Tongue (tissue), 1 donor: ENCODE measurements at regions not wholly inside any gene's neighbourhood (a gene's known extent, or its start where the extent isn't known, plus 50 kb on each side); places are given as distances from the start of the nearest gene placed in this dataset.
A peak's percentile ranks its signal among the peaks of the same experiment; 100 is the strongest.
"Not testable (repeated sequence)": the region's sequence is repeated elsewhere in the genome, so short reads cannot be mapped to it uniquely, and the experiment has no call there.

ENCODE experiments used
- DNase-seq: peaks from one replicate; pipeline ENCODE4 v3.0.0-alpha.2; 2015

DNA sequence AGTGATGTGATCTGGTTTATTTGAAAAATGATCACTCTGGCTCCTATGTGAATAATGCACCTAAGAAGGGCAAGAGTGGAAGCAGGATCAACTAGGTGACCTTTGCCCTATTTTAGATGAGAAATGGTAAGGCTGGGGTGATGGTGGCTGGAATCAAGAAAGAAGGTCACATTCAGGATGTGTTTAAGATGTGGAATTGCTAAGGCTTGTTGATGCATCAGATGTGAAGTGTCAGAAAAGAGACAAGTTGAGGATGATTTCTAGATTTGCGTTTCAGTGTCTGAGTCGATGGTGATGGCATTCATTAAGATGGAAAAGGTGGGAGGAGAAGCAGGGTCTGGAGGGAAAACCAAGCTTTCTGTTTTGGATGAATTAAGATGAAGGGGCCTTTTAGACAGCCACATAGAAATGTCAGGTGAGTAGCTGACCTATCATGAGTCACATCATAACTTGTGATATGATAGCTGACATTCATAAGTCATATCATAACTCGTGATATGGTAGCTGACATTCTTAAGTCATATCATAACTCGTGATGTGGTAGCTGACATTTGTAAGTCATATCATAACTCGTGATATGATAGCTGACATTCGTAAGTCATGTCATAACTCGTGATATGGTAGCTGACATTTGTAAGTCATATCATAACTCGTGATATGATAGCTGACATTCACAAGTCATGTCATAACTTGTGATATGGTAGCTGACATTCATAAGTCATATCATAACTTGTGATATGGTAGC lies 101.2 kb upstream of the SEC11C start:
- no peak for DNase-seq

DNA sequence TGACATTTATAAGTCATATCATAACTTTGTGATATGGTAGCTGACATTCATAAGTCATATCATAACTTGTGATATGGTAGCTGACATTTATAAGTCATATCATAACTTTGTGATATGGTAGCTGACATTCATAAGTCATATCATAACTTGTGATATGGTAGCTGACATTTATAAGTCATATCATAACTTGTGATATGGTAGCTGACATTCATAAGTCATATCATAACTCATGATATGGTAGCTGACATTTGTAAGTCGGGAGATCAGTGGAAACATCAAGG lies 100.7 kb upstream of the SEC11C start:
- not testable (repeated sequence) for DNase-seq

DNA sequence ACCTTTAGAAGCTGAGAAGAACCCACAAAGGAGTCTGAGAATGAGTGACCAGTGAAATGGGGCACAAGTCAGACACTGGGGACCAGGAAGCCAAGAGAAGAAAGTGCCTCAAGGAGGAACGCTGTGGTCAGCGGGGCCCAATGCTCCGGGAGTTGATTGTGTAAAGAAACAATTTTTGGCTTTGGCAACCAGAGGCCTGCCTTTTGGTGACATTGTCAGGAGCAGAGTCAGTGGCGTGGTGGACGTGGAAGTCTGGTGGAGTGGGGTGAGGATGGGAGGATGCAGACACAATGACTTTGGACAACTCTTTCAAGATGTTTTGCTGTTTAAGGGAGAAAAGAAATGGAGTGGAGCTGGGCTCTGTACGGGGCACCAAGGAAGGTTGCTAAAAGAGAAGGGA lies 100.2 kb upstream of the SEC11C start:
- DNase-seq = no peak

DNA sequence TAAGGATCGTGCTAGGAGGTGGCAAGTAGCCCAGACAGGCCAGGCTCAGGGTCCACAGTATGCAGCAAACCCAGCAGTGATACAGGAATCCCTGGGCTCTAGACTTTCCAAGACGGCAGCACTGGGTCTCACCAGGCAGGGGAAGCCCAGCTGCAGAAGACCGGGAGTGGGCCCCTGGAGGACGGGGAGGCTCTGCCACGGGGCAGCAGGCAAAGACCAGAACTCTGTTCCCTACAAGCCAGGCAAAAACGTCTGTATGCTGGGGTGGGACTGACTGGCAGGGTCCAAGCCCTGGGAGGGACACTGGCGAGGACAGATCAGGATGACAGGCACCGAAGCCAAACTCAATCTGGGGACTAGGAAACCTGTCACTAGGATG lies 98.9 kb upstream of the SEC11C start:
- no peak for DNase-seq

DNA sequence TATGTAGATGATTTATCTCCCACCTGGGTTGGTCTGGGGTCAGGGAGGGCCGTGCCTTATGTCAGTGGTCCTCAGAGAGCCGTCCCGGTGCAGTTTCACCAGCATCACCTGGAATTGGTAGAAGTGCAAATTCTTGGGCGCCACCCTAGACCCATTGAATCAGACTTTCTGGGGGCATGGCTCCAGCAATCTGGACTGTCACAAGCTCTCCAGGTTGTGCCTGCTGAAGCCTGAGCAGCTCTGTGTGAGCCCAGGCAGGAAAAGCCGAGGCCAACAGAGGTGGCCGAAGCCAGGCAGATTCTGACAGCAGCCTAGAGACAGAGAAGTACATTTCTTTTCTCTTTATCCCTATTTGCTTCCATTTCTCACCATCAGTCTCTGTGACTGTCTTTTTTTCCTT lies 98.4 kb upstream of the SEC11C start:
- no peak for DNase-seq

- DNase-seq = peak; percentile 62
These were observed 97.6 kb upstream of the SEC11C start for GRCh38 chr18:59041819-59042815.

DNA sequence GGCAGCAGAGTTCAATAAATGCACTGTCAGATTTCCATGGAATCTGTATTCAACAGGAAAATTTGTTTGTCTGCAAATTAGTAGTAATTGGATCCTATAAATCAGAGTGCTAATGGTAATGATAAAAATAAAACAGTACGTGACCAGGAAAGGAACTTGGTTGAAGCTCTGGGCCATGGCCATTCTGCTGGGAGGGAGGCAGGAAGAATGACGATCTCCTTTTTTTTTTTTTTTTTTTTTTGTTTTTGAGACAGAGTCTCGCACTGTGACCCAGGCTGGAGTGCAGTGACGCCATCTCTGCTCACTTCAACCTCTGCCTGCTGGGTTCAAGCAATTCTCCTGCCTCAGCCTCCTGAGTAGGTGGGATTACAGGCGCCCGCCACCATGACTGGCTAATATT lies 94.8 kb upstream of the SEC11C start:
- DNase-seq = no peak

DNA sequence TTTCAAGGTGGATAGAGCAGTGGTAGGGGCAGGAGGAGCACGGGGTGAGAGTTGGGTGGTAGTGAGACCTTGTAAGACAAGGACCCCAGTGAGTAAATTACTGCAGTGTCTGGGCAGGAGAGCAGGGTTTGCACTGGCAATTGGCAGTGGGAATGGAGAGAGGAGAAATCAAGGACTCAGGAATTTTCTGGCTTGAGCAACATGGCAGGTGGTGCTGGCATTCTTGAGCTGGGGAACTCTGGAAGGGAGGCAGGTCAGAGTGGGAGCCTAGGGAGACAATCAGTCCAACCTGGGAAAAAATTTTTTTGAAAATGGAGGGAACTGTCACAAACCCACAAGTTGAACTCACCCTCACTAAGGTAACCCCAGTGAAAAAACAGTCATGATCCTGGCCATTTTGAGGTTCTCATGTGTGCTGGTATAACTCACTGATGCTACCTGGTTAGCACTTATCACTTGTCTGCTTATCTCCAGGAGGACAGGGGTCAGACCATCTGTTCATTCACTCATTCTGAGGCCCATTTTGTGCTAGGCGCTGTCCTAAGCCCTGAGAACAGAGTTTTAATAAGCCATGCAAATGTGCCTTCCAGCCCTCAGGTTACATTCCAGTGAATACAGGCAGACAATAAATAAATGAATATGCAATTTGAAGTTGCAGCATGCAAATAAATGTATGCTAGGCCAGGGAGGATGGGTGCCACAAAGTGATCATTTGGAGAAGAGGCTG lies 92.2 kb upstream of the SEC11C start:
- DNase-seq = no peak

DNA sequence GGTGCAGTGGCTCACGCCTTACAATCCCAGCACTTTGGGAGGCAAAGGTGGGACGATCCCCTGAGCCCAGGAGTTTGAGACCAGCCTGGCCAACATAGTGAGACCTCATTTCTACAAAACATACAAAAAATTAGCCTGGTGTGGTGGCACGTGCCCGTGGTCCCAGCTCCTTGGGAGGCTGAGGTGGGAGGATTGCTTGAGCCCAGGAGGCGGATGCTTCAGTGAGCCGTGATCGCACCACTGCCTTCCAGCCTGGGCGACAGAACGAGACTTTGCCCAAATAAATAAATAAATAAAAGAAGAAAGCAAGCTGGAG lies 91.7 kb upstream of the SEC11C start:
- DNase-seq = no peak

DNA sequence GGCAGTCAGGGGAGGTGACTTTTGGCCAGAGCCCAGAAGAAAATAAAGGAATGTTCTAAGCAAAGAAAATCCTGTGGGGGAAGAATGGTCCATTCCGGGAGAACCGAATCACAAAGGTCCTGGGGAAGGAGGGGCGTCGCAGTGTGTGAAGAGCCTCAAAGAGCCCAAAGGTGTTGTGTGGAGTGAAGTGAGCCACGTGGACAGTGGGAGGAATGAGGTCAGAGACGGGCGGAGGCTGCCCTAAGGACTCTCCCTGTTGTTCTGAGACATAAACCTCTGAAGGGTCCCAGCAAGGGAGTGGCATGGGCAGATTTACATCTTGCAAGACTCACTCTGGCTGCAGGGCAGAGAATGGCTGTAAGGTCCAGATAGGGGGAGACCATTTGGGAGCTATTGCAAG lies 91.3 kb upstream of the SEC11C start:
- no peak for DNase-seq

DNA sequence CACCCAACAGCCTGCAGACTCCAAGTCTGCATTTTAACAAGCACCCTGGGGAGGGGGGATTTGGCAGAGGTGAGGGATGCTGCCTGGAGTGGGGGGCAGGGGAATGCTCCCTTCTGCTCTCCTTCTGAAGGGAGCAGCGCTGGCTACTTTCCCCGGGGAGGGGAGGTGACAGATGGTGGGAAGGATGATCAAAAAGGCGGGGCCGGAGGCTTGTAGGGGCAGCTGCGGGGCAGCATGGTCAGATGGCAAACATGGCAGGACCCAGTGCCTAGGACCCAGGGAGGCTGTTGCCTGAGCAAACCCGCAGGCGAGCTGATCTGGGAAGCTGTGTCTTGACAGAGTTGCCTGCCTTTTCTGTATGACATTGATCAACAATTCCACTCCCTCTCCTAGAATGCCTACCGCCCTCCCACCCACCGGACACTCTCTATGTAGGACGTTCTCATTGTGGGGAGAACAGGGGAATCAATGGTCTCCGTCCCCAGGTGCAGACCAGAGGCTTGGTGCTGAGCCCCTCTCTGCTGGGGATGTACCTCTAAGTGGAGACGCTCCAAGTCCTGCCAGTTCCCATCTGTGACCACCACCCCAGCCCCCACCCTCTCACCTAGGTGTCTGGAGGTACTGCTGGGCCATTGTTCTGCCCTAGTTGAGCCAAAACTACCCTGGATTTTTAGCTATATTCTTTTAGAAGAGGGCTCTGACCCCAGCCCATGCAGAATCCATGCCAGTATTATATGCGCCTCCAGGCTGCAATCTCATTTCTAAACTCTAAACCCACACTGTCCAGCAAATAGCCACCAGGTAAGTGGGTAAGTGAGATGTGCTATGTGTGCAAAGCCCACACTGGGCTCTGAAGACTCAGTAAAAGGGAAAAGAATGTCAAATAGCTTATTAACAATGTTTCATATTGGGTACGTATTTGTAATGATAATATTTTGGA lies 89.7 kb upstream of the SEC11C start:
- DNase-seq = peak; percentile 38

DNA sequence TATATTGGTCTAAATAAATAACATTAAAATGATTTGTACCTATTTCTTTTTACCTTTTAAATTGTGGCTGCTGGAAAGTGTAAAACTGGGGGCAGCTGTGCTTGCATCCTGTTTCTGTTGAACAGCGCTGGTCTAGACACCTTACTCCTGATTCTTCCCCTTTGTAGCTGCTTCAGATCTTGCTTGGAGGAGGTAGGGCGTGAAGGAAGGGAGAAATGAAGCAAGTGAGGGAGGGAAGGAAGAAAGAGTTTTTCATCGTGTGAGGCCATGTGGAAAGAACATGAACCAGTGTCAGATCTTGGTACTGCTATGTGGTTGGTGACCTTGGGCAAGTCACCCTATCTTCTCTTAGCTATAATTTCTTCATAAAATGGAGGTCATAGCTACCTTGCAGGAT lies 89.0 kb upstream of the SEC11C start:
- no peak for DNase-seq

DNA sequence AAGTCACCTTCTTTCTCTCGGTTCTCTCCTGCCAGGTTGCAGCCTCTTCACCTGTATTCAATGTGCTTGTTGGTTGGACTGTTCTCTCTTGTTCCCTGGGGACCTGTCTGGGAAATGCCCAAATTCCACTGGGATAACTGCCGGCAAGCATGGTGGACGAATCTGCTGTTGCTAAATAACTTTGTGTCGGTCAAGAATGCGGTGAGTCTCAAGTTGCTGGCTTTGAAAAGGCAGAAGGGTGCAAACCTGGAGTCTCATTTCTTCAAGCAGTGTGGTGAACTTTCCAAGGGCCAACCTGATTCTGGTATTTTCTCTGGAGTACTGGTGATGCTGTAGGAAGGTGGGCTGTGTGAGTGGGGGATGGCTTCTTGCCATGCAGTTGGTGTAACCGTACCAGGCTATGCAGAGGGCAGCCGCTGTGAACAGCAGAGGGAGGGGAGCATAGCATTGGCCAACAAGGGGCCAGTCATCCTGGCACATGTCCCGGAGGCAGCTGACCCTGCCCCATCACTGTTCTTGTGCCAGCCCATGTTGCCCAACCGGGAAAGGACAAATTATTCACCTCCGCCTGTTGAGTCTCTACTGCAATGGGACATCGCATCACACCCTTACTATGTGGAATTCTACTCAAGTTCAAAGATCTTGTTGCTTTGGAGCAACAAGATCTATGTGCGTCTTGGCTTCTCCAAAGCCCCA lies 88.1 kb upstream of the SEC11C start:
- peak; percentile 77 for DNase-seq

- peak; percentile 40 for DNase-seq
These were observed 86.5 kb upstream of the SEC11C start for GRCh38 chr18:59052965-59053820.

GRCh38 chr18:59054496-59055287 lies 85.0 kb upstream of the SEC11C start:
- no peak for DNase-seq

DNA sequence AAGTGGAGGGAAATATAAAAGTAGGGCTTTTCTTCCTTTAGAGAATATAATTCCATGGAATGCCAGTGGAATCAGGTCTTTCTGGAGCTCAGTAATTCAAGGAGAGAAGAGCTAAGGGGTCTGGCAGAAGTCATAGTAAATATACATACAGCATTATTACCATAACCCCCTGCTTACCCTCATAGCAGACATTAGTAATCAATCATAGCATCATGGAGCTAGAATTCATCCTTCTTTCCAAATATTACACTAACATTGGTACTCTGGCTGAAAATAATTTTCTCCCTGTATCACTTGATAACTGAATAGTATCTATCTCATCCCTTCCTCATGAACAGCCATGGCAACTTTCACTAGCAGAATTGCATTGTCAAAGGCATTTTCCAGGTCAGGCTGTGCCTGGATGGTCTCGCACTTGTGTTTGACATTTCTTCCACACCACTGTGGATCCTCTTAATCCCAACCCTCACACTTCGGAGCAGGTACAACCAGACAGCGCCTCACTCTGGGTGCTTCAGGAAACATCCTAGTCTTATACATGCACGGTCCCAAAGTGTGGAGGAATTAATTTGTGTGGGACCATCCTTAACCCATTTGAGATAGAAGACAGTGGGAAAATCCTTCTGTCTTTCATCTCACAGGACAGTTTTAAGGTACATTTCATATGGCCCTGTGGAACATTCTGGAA lies 84.2 kb upstream of the SEC11C start:
- no peak for DNase-seq

DNA sequence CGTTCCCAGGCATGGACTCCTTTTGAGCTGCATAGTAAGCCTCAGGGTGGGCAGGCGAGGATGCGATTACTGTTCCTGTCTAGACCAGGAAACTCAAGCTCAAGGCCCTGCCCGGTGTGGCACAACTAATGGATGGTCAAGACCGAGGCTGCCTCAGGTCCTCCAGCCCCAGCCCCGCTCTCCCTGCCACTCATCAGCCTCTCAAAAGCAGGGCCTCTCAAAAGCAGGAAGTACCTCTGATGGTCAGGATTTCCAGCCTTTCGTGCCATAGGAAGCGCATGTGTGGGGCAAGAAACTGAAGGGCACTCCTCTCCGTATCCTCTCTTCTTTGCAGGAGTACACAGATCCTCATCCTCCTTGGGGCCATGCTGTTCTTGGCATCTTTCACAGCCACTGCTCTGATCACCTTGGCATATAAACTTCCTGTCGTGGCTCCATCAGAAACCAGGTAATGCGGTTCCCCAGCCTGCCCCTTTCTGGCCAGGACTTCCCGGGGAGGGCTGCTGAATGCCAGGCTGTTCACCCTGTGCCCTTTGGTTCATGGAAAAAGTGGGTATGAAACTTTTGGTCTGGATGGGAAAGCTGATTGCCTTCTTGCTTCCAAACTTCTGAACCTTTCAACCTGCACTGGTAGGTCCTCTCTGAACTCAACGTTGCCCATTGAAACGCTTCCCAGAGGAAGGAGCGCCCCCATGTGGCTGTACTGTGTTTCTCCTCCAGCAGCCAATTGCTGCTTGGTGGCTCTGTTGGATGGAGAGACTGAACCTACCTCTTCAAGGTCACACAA lies 82.8 kb upstream of the SEC11C start:
- peak; percentile 64 for DNase-seq

DNA sequence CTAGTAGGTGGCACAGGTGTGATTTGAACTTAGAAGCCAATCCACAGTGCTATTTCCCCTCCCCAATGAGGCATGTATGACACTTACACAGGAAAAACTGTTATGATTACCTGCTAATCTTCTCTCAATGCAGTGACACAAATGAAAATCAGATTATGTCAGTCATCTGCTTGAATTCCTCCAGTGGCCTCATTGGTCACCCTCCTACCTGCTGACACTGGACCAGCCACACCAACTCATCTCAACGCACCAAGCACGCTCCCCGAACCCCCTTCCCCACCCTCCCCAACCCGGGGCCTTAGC lies 82.2 kb upstream of the SEC11C start:
- DNase-seq = no peak
